ENCODE measurements at regions not wholly inside any gene's neighbourhood (a gene's known extent, or its start where the extent isn't known, plus 50 kb on each side); places are given as distances from the start of the nearest gene placed in this dataset.

- dilution Hi-C loops (cut with MboI; ENCODE audit: extremely low pct_ligation_motif_present, low sequenced_read_pairs): no loop called here
- Histone ChIP-seq H3K4me3 (ENCODE audit: control insufficient read depth in 2 of 3, extremely low read depth in 1 of 3, insufficient read depth in 2 of 3, low read depth in 1 of 3, low read length in 3 of 3) (no peak overlapping the region), H3K9ac (ENCODE audit: control insufficient read depth, extremely low read depth, insufficient read depth, low read length) (no peak overlapping the region), H3K79me2 (ENCODE audit: control insufficient read depth, insufficient read depth, low read length) (no peaks in the 10 kb centered on the region), H3K27ac (ENCODE audit: control insufficient read depth, insufficient read depth, low read length) (no peak overlapping the region), H3K36me3 (ENCODE audit: control insufficient read depth in 2 of 2, extremely low read depth in 1 of 2, insufficient read depth in 2 of 2, low read length in 2 of 2) (no peaks in the 10 kb centered on the region), H3K9me3 (ENCODE audit: control insufficient read depth, low read depth, low read length) (no peaks in the 10 kb centered on the region), H3K9me1 (ENCODE audit: control insufficient read depth, extremely low read depth, insufficient read depth, low read length) (no peaks in the 10 kb centered on the region), H2AFZ (ENCODE audit: control insufficient read depth, low read length) (no peak overlapping the region), H3K4me2 (ENCODE audit: control insufficient read depth, extremely low read depth, insufficient read depth, low read depth, low read length) (no peak overlapping the region), H3K4me1 (ENCODE audit: control insufficient read depth, extremely low read depth, insufficient read depth, low read length) (no peaks in the 10 kb centered on the region), H4K20me1 (ENCODE audit: control insufficient read depth, extremely low read depth, insufficient read depth, low read length) (no peaks in the 10 kb centered on the region), H3K27me3 (ENCODE audit: control insufficient read depth, extremely low read depth, insufficient read depth, low read length) (peaks cover 23% of the 10 kb centered on the region)
- TF ChIP-seq EZH2 (IDR thresholded peaks at IDR 0.05; ENCODE audit: low read length): no peak
- TF ChIP-seq, protein P1, sequence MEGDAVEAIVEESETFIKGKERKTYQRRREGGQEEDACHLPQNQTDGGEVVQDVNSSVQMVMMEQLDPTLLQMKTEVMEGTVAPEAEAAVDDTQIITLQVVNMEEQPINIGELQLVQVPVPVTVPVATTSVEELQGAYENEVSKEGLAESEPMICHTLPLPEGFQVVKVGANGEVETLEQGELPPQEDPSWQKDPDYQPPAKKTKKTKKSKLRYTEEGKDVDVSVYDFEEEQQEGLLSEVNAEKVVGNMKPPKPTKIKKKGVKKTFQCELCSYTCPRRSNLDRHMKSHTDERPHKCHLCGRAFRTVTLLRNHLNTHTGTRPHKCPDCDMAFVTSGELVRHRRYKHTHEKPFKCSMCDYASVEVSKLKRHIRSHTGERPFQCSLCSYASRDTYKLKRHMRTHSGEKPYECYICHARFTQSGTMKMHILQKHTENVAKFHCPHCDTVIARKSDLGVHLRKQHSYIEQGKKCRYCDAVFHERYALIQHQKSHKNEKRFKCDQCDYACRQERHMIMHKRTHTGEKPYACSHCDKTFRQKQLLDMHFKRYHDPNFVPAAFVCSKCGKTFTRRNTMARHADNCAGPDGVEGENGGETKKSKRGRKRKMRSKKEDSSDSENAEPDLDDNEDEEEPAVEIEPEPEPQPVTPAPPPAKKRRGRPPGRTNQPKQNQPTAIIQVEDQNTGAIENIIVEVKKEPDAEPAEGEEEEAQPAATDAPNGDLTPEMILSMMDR (optimal IDR thresholded peaks at IDR 0.05 in 1 of 3, IDR thresholded peaks at IDR 0.05 in 1 of 3, conservative IDR thresholded peaks at IDR 0.05 in 1 of 3; ENCODE audit: extremely low read depth in 1 of 3, insufficient read depth in 2 of 3, low read length in 3 of 3): no peak
- FAIRE-seq (no peak), DNase-seq (ENCODE audit: low read depth, low spot score) (no peak)
Observed at GRCh38 chr1:112143871-112144441, 154.5 kb upstream of the KCND3 start.

- no peaks in the 10 kb centered on the region for H3K79me2 ChIP-seq (ENCODE audit: control insufficient read depth, insufficient read depth, low read length)
- no peak for DNase-seq (ENCODE audit: low read depth, low spot score)
- no peaks in the 10 kb centered on the region for H3K36me3 ChIP-seq (ENCODE audit: control insufficient read depth in 2 of 2, extremely low read depth in 1 of 2, insufficient read depth in 2 of 2, low read length in 2 of 2)
- peaks cover 19% of the 10 kb centered on the region for H3K27me3 ChIP-seq (ENCODE audit: control insufficient read depth, extremely low read depth, insufficient read depth, low read length)
- H3K9ac ChIP-seq (ENCODE audit: control insufficient read depth, extremely low read depth, insufficient read depth, low read length): no peak overlapping the region
- no peaks in the 10 kb centered on the region for H4K20me1 ChIP-seq (ENCODE audit: control insufficient read depth, extremely low read depth, insufficient read depth, low read length)
- TF ChIP-seq, protein P1 (optimal IDR thresholded peaks at IDR 0.05 in 1 of 3, IDR thresholded peaks at IDR 0.05 in 1 of 3, conservative IDR thresholded peaks at IDR 0.05 in 1 of 3; ENCODE audit: extremely low read depth in 1 of 3, insufficient read depth in 2 of 3, low read length in 3 of 3): no peak
- no peak for TF ChIP-seq EZH2 (IDR thresholded peaks at IDR 0.05; ENCODE audit: low read length)
- H3K4me3 ChIP-seq (ENCODE audit: control insufficient read depth in 2 of 3, extremely low read depth in 1 of 3, insufficient read depth in 2 of 3, low read depth in 1 of 3, low read length in 3 of 3): no peak overlapping the region
- H3K9me3 ChIP-seq (ENCODE audit: control insufficient read depth, low read depth, low read length): no peaks in the 10 kb centered on the region
- no peak overlapping the region for H3K4me2 ChIP-seq (ENCODE audit: control insufficient read depth, extremely low read depth, insufficient read depth, low read depth, low read length)
- no peak overlapping the region for H3K27ac ChIP-seq (ENCODE audit: control insufficient read depth, insufficient read depth, low read length)
- no peak overlapping the region for H2AFZ ChIP-seq (ENCODE audit: control insufficient read depth, low read length)
- dilution Hi-C loops (cut with MboI; ENCODE audit: extremely low pct_ligation_motif_present, low sequenced_read_pairs): no loop called here
- H3K9me1 ChIP-seq (ENCODE audit: control insufficient read depth, extremely low read depth, insufficient read depth, low read length): no peaks in the 10 kb centered on the region
- FAIRE-seq: no peak
- H3K4me1 ChIP-seq (ENCODE audit: control insufficient read depth, extremely low read depth, insufficient read depth, low read length): no peaks in the 10 kb centered on the region
Observed at GRCh38 chr1:112144733-112145426, 155.4 kb upstream of the KCND3 start.
